ENCODE measurements at regions not wholly inside any gene's neighbourhood (a gene's known extent, or its start where the extent isn't known, plus 50 kb on each side); places are given as distances from the start of the nearest gene placed in this dataset.
A peak's percentile ranks its signal among the peaks of the same experiment; 100 is the strongest.

DNA sequence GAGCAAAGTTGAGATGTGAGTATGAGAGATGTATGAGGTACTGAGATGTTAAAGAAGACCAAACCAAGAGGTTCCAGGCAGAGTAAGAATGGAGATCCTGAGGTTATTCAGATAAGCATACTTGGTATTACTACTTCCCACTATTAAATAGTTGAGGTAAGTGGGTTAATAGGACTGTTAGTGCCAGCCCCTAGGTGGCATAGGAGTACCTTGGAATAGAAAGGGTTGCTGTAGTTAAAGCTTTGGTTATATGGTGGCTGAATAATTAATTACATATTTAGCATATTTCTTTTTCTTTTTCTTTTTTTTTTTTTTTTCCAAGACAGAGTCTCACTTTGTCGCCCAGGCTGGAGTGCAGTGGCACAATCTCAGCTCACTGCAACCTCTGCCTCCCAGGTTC is 397.9 kb upstream of the TMPRSS15 start:
- TF ChIP-seq, protein P1, sequence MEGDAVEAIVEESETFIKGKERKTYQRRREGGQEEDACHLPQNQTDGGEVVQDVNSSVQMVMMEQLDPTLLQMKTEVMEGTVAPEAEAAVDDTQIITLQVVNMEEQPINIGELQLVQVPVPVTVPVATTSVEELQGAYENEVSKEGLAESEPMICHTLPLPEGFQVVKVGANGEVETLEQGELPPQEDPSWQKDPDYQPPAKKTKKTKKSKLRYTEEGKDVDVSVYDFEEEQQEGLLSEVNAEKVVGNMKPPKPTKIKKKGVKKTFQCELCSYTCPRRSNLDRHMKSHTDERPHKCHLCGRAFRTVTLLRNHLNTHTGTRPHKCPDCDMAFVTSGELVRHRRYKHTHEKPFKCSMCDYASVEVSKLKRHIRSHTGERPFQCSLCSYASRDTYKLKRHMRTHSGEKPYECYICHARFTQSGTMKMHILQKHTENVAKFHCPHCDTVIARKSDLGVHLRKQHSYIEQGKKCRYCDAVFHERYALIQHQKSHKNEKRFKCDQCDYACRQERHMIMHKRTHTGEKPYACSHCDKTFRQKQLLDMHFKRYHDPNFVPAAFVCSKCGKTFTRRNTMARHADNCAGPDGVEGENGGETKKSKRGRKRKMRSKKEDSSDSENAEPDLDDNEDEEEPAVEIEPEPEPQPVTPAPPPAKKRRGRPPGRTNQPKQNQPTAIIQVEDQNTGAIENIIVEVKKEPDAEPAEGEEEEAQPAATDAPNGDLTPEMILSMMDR (IDR thresholded peaks at IDR 0.05; ENCODE audit: low read depth, low read length) = peak; percentile 2
- no peak for TF ChIP-seq POLR2A (IDR thresholded peaks at IDR 0.05; ENCODE audit: extremely low read depth, insufficient read length)
- TF ChIP-seq, protein P2, sequence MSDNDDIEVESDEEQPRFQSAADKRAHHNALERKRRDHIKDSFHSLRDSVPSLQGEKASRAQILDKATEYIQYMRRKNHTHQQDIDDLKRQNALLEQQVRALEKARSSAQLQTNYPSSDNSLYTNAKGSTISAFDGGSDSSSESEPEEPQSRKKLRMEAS (IDR thresholded peaks at IDR 0.05; ENCODE audit: low read depth, low read length) = no peak
